Thyroid gland (tissue), 4 donors: ENCODE measurements at regions not wholly inside any gene's neighbourhood (a gene's known extent, or its start where the extent isn't known, plus 50 kb on each side); places are given as distances from the start of the nearest gene placed in this dataset.

ENCODE experiments used
- CTCF ChIP-seq, 6 experiments: fragments of 200-600 bp in 3 of 6; fragments of 450-650 bp in 3 of 6; sonication (generic) in 3 of 6; IDR thresholded peaks; one replicate each; pipeline ENCODE4 v1.5.1; 2016 to 2019; ENCODE audit warnings: antibody characterized with exemption in 6 of 6, mild to moderate bottlenecking in 2 of 6, inconsistent platforms in 1 of 6, moderate library complexity in 1 of 6
- POLR2A ChIP-seq, 2 donors: fragments of 450-650 bp; IDR thresholded peaks; one replicate each; pipeline ENCODE4 v1.6.1; 2017; ENCODE audit warnings: antibody characterized with exemption in 2 of 2, mild to moderate bottlenecking in 2 of 2, moderate library complexity in 1 of 2

- no peak for TF ChIP-seq CTCF (IDR thresholded peaks at IDR 0.05)
- TF ChIP-seq POLR2A (IDR thresholded peaks at IDR 0.05), result no peak
Observed at GRCh38 chr5:171709930-171710329, 75.7 kb upstream of the SMIM23 start.
